Dendritic cell treated with granulocyte-macrophage colony-stimulating factor and Interleukin-4, amounts not matched to agents 40 ng/mL and 50 ng/mL, for 4 days (primary cell): ENCODE measurements at regions not wholly inside any gene's neighbourhood (a gene's known extent, or its start where the extent isn't known, plus 50 kb on each side); places are given as distances from the start of the nearest gene placed in this dataset.

Experiments
- H3K27ac Mint-ChIP-seq: one replicate; pipeline ENCODE4 v1.8.0; 2022; ENCODE audit warnings: mild to moderate bottlenecking, mixed read lengths
- H3K27me3 Mint-ChIP-seq: one replicate; pipeline ENCODE4 v1.8.0; 2022; ENCODE audit warnings: mild to moderate bottlenecking, mixed read lengths
- H3K36me3 Mint-ChIP-seq: one replicate; pipeline ENCODE4 v1.8.0; 2022; ENCODE audit warnings: low read depth, mixed read lengths
- H3K4me1 Mint-ChIP-seq: one replicate; pipeline ENCODE4 v1.8.0; 2022; ENCODE audit warnings: low read depth, mixed read lengths
- H3K4me3 Mint-ChIP-seq: one replicate; pipeline ENCODE4 v1.8.0; 2022; ENCODE audit warnings: mild to moderate bottlenecking, moderate library complexity, mixed read lengths
- H3K9me3 Mint-ChIP-seq: one replicate; pipeline ENCODE4 v1.8.0; 2022; ENCODE audit warnings: mixed read lengths
- intact Hi-C: fragments of 100-400 bp; cut with micrococcal nuclease; formaldehyde crosslinking; loops from one replicate; pipeline ENCODE4 v1.15.0; 2022

- no peaks in the 10 kb centered on the region for H3K4me1 Mint-ChIP-seq
- no peaks in the 10 kb centered on the region for H3K36me3 Mint-ChIP-seq
- no peak overlapping the region for H3K4me3 Mint-ChIP-seq
- peaks cover 30% of the 10 kb centered on the region for H3K9me3 Mint-ChIP-seq
- intact Hi-C loops = no loop called here
- no peaks in the 10 kb centered on the region for H3K27me3 Mint-ChIP-seq
- H3K27ac Mint-ChIP-seq = no peak overlapping the region
Observed at GRCh38 chr2:82139979-82140611, 1835.5 kb upstream of the LRRTM1 start.

- no peaks in the 10 kb centered on the region for H3K4me1 Mint-ChIP-seq
- H3K27ac Mint-ChIP-seq = no peak overlapping the region
- H3K4me3 Mint-ChIP-seq = no peak overlapping the region
- intact Hi-C loops = no loop called here
- no peaks in the 10 kb centered on the region for H3K27me3 Mint-ChIP-seq
- peaks cover 25% of the 10 kb centered on the region for H3K9me3 Mint-ChIP-seq
- H3K36me3 Mint-ChIP-seq = no peaks in the 10 kb centered on the region
Observed at GRCh38 chr2:82137441-82137840, 1832.9 kb upstream of the LRRTM1 start.

GRCh38 chr2:82128051-82128450, 1823.5 kb upstream of the LRRTM1 start:
- no peaks in the 10 kb centered on the region for H3K36me3 Mint-ChIP-seq
- H3K4me1 Mint-ChIP-seq = no peaks in the 10 kb centered on the region
- H3K27me3 Mint-ChIP-seq = no peaks in the 10 kb centered on the region
- intact Hi-C loops = no loop called here
- no peak overlapping the region for H3K27ac Mint-ChIP-seq
- peaks cover 60% of the 10 kb centered on the region for H3K9me3 Mint-ChIP-seq
- H3K4me3 Mint-ChIP-seq = no peak overlapping the region

- Mint-ChIP-seq H3K4me3 (no peak overlapping the region), H3K4me1 (no peaks in the 10 kb centered on the region), H3K27ac (no peak overlapping the region), H3K27me3 (no peaks in the 10 kb centered on the region), H3K9me3 (peaks cover 54% of the 10 kb centered on the region), H3K36me3 (no peaks in the 10 kb centered on the region)
- intact Hi-C loops = no loop called here
Observed at GRCh38 chr2:82124629-82125028, 1820.1 kb upstream of the LRRTM1 start.

- H3K4me1 Mint-ChIP-seq = no peaks in the 10 kb centered on the region
- H3K36me3 Mint-ChIP-seq = no peaks in the 10 kb centered on the region
- H3K27ac Mint-ChIP-seq = no peak overlapping the region
- peaks cover 16% of the 10 kb centered on the region for H3K9me3 Mint-ChIP-seq
- H3K4me3 Mint-ChIP-seq = no peak overlapping the region
- intact Hi-C loops = no loop called here
- H3K27me3 Mint-ChIP-seq = no peaks in the 10 kb centered on the region
Observed at GRCh38 chr2:82120654-82121053, 1816.1 kb upstream of the LRRTM1 start.

- Mint-ChIP-seq H3K4me3 (no peak overlapping the region), H3K27ac (no peak overlapping the region), H3K27me3 (no peaks in the 10 kb centered on the region), H3K9me3 (peaks cover 11% of the 10 kb centered on the region), H3K4me1 (no peaks in the 10 kb centered on the region), H3K36me3 (no peaks in the 10 kb centered on the region)
- intact Hi-C loops = no loop called here
Observed at GRCh38 chr2:82120115-82120514, 1815.6 kb upstream of the LRRTM1 start.

- intact Hi-C loops = no loop called here
- no peaks in the 10 kb centered on the region for H3K36me3 Mint-ChIP-seq
- H3K4me1 Mint-ChIP-seq = no peaks in the 10 kb centered on the region
- H3K9me3 Mint-ChIP-seq = peaks cover 17% of the 10 kb centered on the region
- no peak overlapping the region for H3K4me3 Mint-ChIP-seq
- no peaks in the 10 kb centered on the region for H3K27me3 Mint-ChIP-seq
- no peak overlapping the region for H3K27ac Mint-ChIP-seq
Observed at GRCh38 chr2:82109418-82109817, 1804.9 kb upstream of the LRRTM1 start.

- Mint-ChIP-seq H3K4me1 (no peaks in the 10 kb centered on the region), H3K27ac (no peak overlapping the region), H3K4me3 (no peak overlapping the region), H3K27me3 (no peaks in the 10 kb centered on the region), H3K36me3 (no peaks in the 10 kb centered on the region), H3K9me3 (peaks cover 8% of the 10 kb centered on the region)
- intact Hi-C loops = no loop called here
Observed at GRCh38 chr2:82098617-82099016, 1794.1 kb upstream of the LRRTM1 start.

GRCh38 chr2:82089518-82089917, 1785.0 kb upstream of the LRRTM1 start:
- peaks cover 36% of the 10 kb centered on the region for H3K9me3 Mint-ChIP-seq
- intact Hi-C loops = no loop called here
- no peak overlapping the region for H3K4me3 Mint-ChIP-seq
- H3K36me3 Mint-ChIP-seq = no peaks in the 10 kb centered on the region
- H3K27ac Mint-ChIP-seq = no peak overlapping the region
- H3K4me1 Mint-ChIP-seq = no peaks in the 10 kb centered on the region
- no peaks in the 10 kb centered on the region for H3K27me3 Mint-ChIP-seq

- Mint-ChIP-seq H3K4me1 (no peaks in the 10 kb centered on the region), H3K9me3 (peaks cover 26% of the 10 kb centered on the region), H3K4me3 (no peak overlapping the region), H3K27ac (no peak overlapping the region), H3K27me3 (no peaks in the 10 kb centered on the region), H3K36me3 (no peaks in the 10 kb centered on the region)
- intact Hi-C loops = no loop called here
Observed at GRCh38 chr2:82084679-82085392, 1780.3 kb upstream of the LRRTM1 start.

- Mint-ChIP-seq H3K4me3 (no peak overlapping the region), H3K36me3 (no peaks in the 10 kb centered on the region), H3K4me1 (no peaks in the 10 kb centered on the region), H3K27me3 (no peaks in the 10 kb centered on the region), H3K27ac (no peak overlapping the region), H3K9me3 (peaks cover 7% of the 10 kb centered on the region)
- intact Hi-C loops = no loop called here
Observed at GRCh38 chr2:82075875-82076274, 1771.3 kb upstream of the LRRTM1 start.

- Mint-ChIP-seq H3K4me3 (no peak overlapping the region), H3K9me3 (no peaks in the 10 kb centered on the region), H3K4me1 (no peaks in the 10 kb centered on the region), H3K27me3 (no peaks in the 10 kb centered on the region), H3K36me3 (no peaks in the 10 kb centered on the region), H3K27ac (no peak overlapping the region)
- intact Hi-C loops = no loop called here
Observed at GRCh38 chr2:82062463-82062862, 1757.9 kb upstream of the LRRTM1 start.

- H3K4me1 Mint-ChIP-seq = no peaks in the 10 kb centered on the region
- intact Hi-C loops = no loop called here
Observed at GRCh38 chr2:82055846-82056245, 1751.3 kb upstream of the LRRTM1 start.

GRCh38 chr2:82043867-82044266, 1739.3 kb upstream of the LRRTM1 start:
- Mint-ChIP-seq H3K36me3 (no peaks in the 10 kb centered on the region), H3K9me3 (peaks cover 33% of the 10 kb centered on the region), H3K27ac (no peak overlapping the region), H3K4me3 (no peak overlapping the region), H3K4me1 (no peaks in the 10 kb centered on the region), H3K27me3 (no peaks in the 10 kb centered on the region)
- intact Hi-C loops = no loop called here

More at GRCh38 chr2:82055846-82056245, 1751.3 kb upstream of the LRRTM1 start:
- Mint-ChIP-seq H3K27me3 (no peaks in the 10 kb centered on the region), H3K4me3 (no peak overlapping the region), H3K9me3 (peaks cover 9% of the 10 kb centered on the region), H3K27ac (no peak overlapping the region), H3K36me3 (no peaks in the 10 kb centered on the region)
